Keratinocyte (primary cell): ENCODE measurements at regions not wholly inside any gene's neighbourhood (a gene's known extent, or its start where the extent isn't known, plus 50 kb on each side); places are given as distances from the start of the nearest gene placed in this dataset.

Experiments used
- DNase-seq: peaks from one replicate; pipeline ENCODE4 v3.0.0-alpha.2; 2011; ENCODE audit warnings: low read depth, missing footprints, low spot score
- FAIRE-seq: peaks from 2 replicates; lab custom pipeline; 2011; peaks lifted over from hg19 to GRCh38; lab: Jason Lieb, UNC
- H2AFZ ChIP-seq: 2 replicates; pipeline ENCODE4 v1.6.0; 2012; ENCODE audit warnings: low read length, control low read depth, inconsistent platforms; ENCODE audit not compliant: control insufficient read depth
- H3K27ac ChIP-seq: 2 replicates; pipeline ENCODE4 v1.5.1; 2011; ENCODE audit warnings: low read length; ENCODE audit not compliant: control insufficient read depth, insufficient read depth
- H3K27me3 ChIP-seq: 3 replicates; pipeline ENCODE4 v1.6.0; 2011; ENCODE audit warnings: low read length; ENCODE audit not compliant: control insufficient read depth, insufficient read depth; ENCODE audit errors: extremely low read depth
- H3K36me3 ChIP-seq, 2 experiments: 2 replicates in 1 of 2; 3 replicates in 1 of 2; pipeline ENCODE4 v1.5.1; 2011; ENCODE audit warnings: low read length in 2 of 2, mild to moderate bottlenecking in 1 of 2; ENCODE audit not compliant: control insufficient read depth in 2 of 2, insufficient read depth in 2 of 2; ENCODE audit errors: extremely low read depth in 1 of 2
- H3K4me1 ChIP-seq: 3 replicates; pipeline ENCODE4 v1.5.1; 2011; ENCODE audit warnings: low read length; ENCODE audit not compliant: control insufficient read depth, insufficient read depth; ENCODE audit errors: extremely low read depth
- H3K4me2 ChIP-seq: 3 replicates; pipeline ENCODE4 v1.6.0; 2011; ENCODE audit warnings: low read depth, low read length; ENCODE audit not compliant: control insufficient read depth, insufficient read depth; ENCODE audit errors: extremely low read depth
- H3K4me3 ChIP-seq, 3 experiments: fragments of 200-600 bp in 1 of 3; sonication (generic) in 1 of 3; 2 replicates in 2 of 3; 3 replicates in 1 of 3; pipeline ENCODE4 v1.5.1; 2011 to 2016; ENCODE audit warnings: low read length in 3 of 3, mild to moderate bottlenecking in 3 of 3, control low read depth in 2 of 3, inconsistent platforms in 1 of 3, low read depth in 1 of 3, mixed read lengths in 1 of 3, mixed run types in 1 of 3, moderate library complexity in 1 of 3; ENCODE audit not compliant: control insufficient read depth in 2 of 3, insufficient read depth in 2 of 3; ENCODE audit errors: extremely low read depth in 1 of 3
- H3K79me2 ChIP-seq: 2 replicates; pipeline ENCODE4 v1.6.0; 2012; ENCODE audit warnings: low read length; ENCODE audit not compliant: control insufficient read depth, insufficient read depth
- H3K9ac ChIP-seq: 3 replicates; pipeline ENCODE4 v1.6.0; 2011; ENCODE audit warnings: low read length; ENCODE audit not compliant: control insufficient read depth, insufficient read depth; ENCODE audit errors: extremely low read depth
- H3K9me1 ChIP-seq: 3 replicates; pipeline ENCODE4 v1.6.0; 2011; ENCODE audit warnings: low read length; ENCODE audit not compliant: control insufficient read depth, insufficient read depth; ENCODE audit errors: extremely low read depth
- H3K9me3 ChIP-seq: 2 replicates; pipeline ENCODE4 v1.5.1; 2012; ENCODE audit warnings: low read depth, low read length; ENCODE audit not compliant: control insufficient read depth
- H4K20me1 ChIP-seq: 3 replicates; pipeline ENCODE4 v1.6.0; 2011; ENCODE audit warnings: low read length; ENCODE audit not compliant: control insufficient read depth, insufficient read depth; ENCODE audit errors: extremely low read depth
- CTCF ChIP-seq, 3 experiments: IDR thresholded peaks in 1 of 3; conservative IDR thresholded peaks in 1 of 3; optimal IDR thresholded peaks in 1 of 3; 2 replicates in 2 of 3; 3 replicates in 1 of 3; pipeline versions ENCODE3 to v1.5.1; 2011; ENCODE audit warnings: low read length in 3 of 3, mild to moderate bottlenecking in 3 of 3, moderate library complexity in 2 of 3, control low read depth in 1 of 3, inconsistent platforms in 1 of 3; ENCODE audit not compliant: insufficient read depth in 2 of 3; ENCODE audit errors: extremely low read depth in 1 of 3
- EZH2 ChIP-seq: IDR thresholded peaks from one replicate; pipeline ENCODE4 v1.6.1; 2012; ENCODE audit warnings: inconsistent platforms, mild to moderate bottlenecking, low read length, moderate library complexity
- dilution Hi-C: fragments of 300-500 bp; cut with MboI; formaldehyde crosslinking; loops from one replicate; pipeline ENCODE4 v1.7.0; 2020; ENCODE audit warnings: low sequenced_read_pairs; ENCODE audit not compliant: extremely low pct_ligation_motif_present

- TF ChIP-seq EZH2 (no peak), CTCF (optimal IDR thresholded peaks at IDR 0.05 in 1 of 3, IDR thresholded peaks at IDR 0.05 in 1 of 3, conservative IDR thresholded peaks at IDR 0.05 in 1 of 3; ENCODE audit: extremely low read depth in 1 of 3, insufficient read depth in 2 of 3, low read length in 3 of 3) (no peak)
- no peak for DNase-seq
- Histone ChIP-seq H3K9me1 (no peaks in the 10 kb centered on the region), H3K4me1 (no peaks in the 10 kb centered on the region), H3K9ac (no peak overlapping the region), H3K79me2 (no peaks in the 10 kb centered on the region), H3K27ac (no peak overlapping the region), H3K4me3 (no peak overlapping the region), H3K9me3 (no peaks in the 10 kb centered on the region), H3K4me2 (no peak overlapping the region), H2AFZ (no peak overlapping the region), H3K36me3 (no peaks in the 10 kb centered on the region), H4K20me1 (no peaks in the 10 kb centered on the region), H3K27me3 (no peaks in the 10 kb centered on the region)
- FAIRE-seq = no peak
- dilution Hi-C loops = no loop called here
These were observed 404.9 kb upstream of the FAM174A start for GRCh38 chr5:100130307-100130706.

- H3K36me3 ChIP-seq = no peaks in the 10 kb centered on the region
- H4K20me1 ChIP-seq = no peaks in the 10 kb centered on the region
- no peak overlapping the region for H3K9ac ChIP-seq
- H3K27me3 ChIP-seq = no peaks in the 10 kb centered on the region
- H3K4me1 ChIP-seq = no peaks in the 10 kb centered on the region
- DNase-seq (no peak), FAIRE-seq (no peak)
- H2AFZ ChIP-seq = no peak overlapping the region
- H3K9me3 ChIP-seq = no peaks in the 10 kb centered on the region
- no peak overlapping the region for H3K27ac ChIP-seq
- no peak for TF ChIP-seq EZH2
- TF ChIP-seq CTCF (optimal IDR thresholded peaks at IDR 0.05 in 1 of 3, IDR thresholded peaks at IDR 0.05 in 1 of 3, conservative IDR thresholded peaks at IDR 0.05 in 1 of 3; ENCODE audit: extremely low read depth in 1 of 3, insufficient read depth in 2 of 3, low read length in 3 of 3) = no peak
- no peak overlapping the region for H3K4me2 ChIP-seq
- dilution Hi-C loops = no loop called here
- H3K79me2 ChIP-seq = no peaks in the 10 kb centered on the region
- H3K4me3 ChIP-seq = no peak overlapping the region
- no peaks in the 10 kb centered on the region for H3K9me1 ChIP-seq
These were observed 415.3 kb upstream of the FAM174A start for GRCh38 chr5:100119903-100120302.
